ENCODE measurements at regions not wholly inside any gene's neighbourhood (a gene's known extent, or its start where the extent isn't known, plus 50 kb on each side); places are given as distances from the start of the nearest gene placed in this dataset.

DNA sequence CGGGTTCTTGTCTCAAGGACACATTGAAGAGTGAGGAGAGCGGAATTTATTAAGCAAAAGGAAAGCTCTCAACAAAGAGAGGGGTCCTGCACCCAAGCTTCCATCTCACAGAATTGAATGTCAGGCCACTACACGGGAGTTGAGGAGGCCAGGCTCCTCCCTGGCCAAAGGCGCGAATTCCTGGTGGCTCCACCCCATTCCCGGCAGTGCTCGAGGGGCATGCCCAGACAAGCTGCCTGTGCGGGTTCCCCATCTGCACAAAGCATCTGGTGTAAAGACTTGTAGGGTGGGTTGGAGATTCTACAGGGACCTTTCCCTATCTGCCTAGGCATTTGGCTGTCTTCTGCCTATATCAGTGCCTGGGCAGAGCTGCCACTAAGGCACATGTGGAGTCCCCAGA is 648.5 kb upstream of the PKN2 start:
- DNase-seq = no peak

DNA sequence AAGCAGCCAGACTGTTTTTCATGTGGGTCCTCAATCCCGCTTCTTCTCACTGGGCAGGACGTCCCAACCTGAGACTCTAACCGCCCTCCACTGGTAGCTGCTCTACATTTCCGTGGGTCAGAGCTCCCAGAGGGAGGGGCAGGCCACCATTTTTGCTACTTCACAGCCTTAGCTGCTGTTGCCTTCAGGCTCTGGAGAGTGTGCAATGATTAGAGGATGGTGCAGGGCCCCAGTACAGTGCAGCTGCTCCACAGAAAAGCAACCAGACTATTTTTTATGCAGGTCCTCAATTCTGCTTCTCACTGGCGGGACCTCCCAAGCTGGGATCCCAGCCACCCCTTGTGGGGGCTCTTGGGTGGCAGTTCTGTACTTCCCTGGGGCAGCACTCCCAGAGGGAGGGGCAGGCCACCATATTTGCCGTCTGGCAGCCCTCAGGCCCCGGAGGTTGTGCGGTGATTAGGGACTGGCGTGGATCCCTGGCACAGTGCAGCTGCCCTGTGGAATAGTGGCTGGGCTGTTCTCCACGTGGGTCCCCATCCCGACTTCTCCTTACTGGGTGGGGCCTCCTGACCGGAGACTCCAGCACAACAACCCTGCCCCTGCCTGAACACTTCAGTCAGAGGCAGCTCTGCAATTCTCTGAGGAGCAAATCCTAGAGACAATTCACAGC is 647.6 kb upstream of the PKN2 start:
- DNase-seq = no peak

DNA sequence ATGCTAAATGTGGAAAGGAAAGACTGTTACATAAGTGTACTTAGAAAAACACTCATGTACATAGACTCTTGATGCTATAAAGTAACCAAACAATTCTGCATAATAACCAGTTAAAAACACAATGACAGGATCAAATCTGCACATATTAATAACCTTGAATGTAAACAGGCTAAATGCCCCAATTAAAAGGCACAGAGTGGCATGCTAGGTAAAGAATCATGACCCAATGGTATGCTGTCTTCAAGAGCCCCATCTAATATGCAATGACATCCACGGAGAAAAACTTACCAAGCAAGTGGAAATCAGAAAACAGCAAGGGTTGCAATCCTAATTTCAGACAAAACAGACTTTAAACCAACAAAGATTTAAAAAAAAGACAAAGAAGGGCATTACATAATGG is 644.8 kb upstream of the PKN2 start:
- DNase-seq = no peak

DNA sequence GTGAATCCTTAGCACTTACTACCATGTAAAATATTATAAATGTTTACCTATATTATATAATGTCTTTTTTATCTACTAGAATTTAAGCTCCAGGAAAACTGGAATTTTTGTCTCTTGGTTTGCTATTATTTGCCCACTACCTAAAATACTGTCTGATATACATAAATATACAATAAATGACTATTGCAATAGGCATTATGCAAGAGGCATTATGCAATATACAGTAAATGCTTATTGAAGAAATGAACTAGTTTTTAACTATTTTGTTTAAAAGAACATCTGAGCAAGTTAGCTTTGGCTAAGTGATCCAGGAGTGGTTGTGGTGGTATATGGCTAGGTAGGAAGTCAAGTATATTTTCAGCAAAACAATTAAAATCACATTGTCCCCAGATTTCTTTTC is 640.2 kb upstream of the PKN2 start:
- no peak for DNase-seq

DNA sequence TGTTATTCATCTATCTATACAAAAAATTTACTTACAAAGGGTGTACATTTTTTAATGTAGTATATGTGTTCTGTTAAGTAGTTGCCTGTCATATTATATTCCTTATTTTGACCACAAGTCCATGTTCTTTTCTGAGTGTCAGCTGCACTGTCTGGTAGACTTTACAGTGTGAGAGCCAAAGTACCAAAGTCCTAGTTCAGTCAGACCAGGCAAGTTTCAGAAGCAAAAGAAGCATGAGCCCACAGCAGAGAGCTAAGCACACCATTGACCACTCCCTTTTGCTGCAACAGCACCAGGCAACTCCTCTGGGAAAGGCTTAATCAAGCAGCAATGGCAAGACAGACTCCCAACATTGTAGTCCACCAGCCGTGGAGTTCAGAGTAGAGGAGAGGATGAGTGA is 631.9 kb upstream of the PKN2 start:
- no peak for DNase-seq

DNA sequence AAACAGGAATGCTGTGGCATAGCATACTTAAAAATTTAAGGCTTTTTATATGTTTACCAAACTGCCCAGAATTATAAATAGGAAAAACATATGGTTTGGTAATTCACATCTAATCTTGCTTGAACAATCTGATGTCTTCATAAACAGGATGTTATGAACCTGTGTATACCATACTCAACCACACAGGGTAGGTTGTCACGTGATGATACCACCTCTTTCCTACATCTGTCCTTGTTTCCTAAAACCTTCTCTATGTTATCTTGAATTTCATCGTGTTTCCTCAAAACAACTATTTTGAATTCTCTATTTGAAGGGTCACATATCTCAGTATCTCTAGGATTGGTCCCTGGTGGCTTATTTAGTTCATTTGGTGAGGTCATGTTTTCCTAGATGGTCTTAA is 631.0 kb upstream of the PKN2 start:
- no peak for DNase-seq

DNA sequence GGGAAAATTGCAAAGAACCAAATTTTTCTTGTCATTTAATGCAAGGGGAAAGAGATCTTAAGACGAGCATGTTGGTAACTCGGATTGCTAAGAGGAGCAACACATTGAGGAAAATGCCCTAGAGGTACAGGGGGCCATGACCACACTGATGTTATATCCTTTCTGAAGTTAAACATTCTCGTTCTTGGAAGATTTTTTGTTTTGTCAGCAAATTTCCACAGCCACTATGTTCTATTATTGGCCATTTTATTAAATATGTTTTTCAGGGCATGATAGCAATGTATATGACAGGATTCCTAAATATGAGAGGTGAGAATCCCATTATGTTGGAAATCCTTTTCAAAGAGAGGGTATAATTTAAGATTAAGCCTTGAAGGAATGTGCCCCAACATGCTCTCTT is 627.2 kb upstream of the PKN2 start:
- DNase-seq = no peak

DNA sequence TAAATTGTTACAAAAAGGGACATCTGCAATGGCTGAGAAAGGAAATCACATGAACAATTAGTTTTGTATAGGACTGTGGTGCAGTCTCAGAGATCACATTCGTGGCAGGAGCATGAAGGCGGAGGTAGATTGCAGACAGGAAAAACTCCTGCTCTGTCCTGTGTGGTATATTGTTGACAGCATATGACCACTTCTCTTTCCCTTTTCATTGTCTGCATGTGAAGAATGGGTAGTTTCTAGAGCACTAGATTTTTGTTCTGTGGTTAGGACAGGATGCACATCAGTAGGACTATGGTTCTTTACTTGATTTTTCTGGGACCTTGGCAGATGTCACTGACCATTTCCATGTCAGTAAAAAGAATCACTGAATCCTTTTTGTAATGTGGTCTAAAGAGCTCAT is 625.9 kb upstream of the PKN2 start:
- DNase-seq = no peak

DNA sequence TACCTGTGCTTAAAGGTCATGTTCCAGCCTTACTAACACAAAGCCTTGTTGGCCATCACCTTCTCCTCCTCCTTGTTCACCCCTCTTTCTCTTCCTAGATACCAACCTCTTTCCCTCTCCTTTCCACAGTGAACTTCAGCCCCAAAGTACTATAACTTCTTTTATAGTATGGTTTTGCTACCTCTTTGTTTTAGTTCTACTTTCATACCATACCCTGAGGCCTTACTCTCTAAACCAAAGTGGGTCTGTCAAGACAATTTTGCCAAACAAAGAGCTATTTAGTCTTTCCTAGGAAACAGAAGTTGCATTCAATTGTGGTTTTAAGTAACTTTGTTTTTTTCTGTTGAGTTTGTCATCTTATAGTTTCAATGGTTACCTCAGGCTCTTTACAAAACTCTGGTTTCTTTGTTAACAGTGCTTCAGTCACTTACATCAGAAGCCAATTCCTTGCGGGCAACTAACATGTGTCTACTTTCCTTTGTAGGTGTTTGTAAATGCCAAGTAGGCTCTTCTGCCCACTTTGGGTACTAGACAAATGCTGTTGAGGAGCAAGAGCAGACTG is 623.9 kb upstream of the PKN2 start:
- DNase-seq = no peak

DNA sequence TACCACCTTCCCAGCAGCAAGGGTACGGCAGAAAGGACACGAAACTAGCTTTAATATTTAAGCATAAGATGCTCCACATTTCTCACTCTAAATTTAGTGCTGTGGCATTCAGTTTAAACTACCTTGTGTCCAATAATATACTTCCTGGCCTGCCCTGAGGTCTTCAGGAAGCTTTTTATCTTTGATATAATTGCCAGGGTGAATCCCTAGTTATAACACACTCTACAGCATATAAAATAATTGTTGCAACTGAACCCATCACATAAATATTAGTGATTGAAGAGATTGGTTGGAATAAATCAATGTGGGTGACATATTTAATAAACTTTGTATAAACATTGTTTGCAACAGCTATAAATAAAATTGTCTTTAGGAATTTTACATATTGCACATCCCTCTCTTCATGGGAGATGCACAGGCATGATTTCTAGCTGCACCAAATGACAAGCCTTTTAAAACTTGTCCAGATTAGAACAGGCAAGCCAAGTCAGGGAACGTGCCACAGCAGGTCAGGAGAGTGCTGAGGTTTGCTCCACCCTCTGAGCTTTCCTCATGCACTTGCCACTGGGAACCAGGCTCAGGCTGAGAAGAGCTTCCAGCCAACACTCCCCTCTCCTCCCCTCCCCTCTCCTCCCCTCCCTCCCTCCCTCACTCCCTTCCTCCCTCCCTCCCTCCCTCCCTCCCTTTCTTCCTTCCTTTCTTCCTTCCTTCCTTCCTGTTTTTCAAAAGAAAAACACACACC is 623.2 kb upstream of the PKN2 start:
- DNase-seq = no peak

DNA sequence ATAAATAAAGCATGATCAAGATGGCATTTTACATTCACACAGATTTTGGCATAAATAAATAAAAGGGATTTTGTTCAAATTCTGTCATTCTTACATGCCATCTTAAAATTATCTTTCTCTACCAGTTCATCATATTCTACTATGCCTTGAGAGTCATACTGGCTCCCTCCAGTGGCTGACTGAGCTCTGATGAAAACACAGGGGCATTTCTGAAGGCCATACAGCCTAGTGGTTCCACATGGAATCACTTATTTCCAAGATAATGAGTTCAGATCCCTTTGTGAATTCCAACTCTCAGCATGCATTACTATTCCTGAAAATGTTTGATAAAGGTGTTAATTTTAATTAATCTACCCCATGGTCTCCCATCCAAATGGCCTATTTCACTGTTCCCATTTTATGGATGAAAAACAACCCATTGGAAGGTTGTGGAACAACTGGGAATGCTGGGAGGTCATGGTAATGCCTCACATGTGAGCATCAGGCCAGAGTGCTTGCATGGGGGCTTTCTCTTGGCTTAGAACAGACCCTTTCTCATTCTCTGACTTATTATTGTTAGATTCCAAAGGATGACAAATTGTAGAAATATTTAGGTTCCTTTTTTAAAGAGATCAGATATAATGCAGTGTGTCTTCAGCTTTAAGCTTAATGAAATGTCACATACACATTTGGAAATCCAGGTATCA is 622.4 kb upstream of the PKN2 start:
- no peak for DNase-seq

DNA sequence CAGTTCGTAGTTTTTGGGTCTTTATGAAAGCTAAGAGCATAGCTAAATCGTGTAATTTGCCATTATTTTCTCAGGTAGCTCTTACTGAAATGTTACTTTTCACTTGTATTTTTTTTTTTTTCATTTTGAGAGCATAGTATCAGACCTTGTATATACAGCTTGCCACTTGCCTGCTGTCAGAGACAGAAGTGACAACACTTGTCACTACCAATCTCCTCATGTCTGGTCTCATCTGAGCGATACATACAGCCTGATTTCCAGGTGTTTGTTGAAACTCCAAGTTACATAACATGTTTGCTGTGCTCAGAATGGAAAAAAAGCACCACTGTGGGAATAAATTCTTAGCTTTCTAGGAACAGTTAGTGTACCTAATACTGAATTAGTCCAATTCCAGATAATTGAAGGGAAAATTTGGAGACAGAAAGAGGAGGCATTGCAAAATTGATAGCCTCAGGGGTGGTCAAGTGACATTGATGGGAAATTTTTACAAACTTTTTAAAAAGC is 621.4 kb upstream of the PKN2 start:
- DNase-seq = no peak

DNA sequence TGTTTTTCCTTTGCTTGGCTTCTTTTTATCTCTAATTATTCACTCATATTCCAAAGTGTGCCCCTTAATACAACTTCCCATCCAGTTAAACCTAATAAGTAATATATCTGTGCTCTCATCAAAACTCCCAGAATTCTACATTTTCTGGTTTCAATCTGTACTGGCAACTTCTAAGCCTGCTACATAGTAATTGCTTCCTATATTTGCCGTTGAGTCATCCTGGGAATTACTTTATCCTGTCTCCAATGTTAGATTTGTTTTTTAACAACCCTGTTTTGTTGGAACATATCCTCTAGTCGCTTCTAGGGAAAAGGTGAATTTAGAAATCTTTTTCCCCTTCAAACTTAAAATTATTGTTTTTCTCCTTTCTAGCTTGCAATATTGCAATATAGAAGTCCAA is 620.5 kb upstream of the PKN2 start:
- DNase-seq = no peak

DNA sequence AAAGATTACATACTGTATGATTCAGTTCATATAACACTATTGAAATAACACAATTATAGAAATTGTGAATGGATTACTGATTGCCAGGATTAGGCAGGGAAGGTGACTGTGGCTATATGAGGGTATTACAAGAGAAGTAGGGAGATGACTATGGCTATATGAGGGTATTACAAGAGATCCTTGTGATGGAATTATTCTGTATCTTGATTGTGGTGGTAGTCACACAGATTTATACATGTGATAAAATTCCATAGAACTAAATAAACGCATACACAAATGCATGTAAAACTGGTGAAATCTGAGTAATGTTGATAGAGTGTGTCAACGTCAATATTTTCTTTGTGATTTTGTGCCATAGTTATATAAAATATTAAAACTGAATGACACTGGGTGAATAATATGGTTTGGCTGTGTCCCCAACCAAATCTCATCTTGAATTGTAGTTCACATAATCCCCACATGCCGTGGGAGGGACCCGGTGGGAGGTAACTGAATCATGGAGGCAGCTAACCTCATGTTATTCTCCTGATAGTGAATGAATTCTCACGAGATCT is 615.6 kb upstream of the PKN2 start:
- no peak for DNase-seq

DNA sequence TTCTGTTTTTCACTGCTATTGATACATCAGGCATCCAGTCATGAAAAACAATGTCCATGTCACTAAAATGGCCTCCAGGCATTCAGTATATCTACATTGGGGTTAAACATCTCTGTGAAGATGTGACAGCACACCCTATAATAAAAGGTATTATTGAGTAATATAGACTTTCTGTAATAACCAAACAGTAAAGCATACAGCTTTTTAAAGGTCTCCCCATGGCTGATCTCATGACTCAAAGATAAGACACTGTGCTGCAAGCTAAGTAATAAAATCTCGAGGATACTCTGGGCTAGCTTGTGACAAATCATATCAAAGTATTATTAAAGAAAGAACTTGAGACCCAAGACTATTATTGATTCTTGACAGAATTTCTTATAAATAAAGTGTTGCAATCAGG is 613.1 kb upstream of the PKN2 start:
- DNase-seq = no peak

DNA sequence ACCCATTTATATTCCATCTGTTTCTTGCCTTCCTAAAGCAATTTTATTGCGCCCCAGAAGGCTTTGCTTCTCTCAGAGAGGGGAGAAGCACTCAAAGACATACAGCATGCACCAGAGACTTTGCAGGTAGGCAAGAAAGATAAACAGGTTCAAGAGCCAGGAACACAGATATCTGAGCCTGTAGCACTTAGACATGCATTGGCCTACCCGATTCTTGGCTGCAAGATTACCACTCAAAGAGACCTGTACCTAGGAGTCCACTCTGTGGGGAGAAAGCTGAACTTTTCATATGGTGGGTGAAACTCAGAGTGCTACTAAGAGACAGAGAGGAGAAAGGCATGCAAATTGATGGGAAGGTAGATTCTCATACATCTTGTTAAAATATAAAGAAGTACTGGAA is 609.4 kb upstream of the PKN2 start:
- DNase-seq = no peak

DNA sequence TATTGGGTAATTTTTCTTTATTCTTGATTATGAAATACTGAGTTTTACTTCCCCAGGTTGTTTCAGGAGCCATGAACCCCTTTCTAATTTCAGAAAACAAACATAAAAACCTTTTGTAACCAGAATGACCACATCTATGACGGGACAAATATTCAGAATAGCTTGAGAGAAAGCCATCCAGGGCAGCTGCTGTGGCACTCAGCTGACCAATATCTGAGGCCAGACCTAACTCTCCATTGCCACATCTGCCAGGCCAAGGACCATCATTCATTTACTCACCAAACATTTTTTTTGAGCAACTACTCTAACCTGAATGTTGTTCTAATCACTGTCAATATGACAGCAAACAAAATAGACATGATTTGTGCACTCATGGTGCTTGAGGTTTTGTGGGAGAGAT is 608.3 kb upstream of the PKN2 start:
- no peak for DNase-seq

DNA sequence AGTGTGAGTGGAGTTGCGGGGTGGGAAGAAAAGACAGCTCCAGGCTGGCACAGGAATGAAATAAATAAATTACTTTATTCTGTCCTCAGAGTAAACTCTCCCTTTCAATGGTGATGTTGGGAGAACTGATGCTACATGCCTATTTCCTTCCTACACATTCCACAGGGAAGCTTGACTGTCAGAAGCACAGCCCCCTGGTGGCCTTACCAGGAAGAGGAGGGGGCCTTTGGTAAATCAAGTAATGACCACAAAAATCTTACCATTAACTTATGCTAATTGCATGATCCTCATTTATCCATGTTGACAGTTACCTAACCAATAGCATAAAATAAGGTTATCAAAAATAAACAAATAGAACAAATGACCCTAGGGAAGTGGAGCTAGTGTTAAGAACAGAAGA is 605.0 kb upstream of the PKN2 start:
- no peak for DNase-seq

DNA sequence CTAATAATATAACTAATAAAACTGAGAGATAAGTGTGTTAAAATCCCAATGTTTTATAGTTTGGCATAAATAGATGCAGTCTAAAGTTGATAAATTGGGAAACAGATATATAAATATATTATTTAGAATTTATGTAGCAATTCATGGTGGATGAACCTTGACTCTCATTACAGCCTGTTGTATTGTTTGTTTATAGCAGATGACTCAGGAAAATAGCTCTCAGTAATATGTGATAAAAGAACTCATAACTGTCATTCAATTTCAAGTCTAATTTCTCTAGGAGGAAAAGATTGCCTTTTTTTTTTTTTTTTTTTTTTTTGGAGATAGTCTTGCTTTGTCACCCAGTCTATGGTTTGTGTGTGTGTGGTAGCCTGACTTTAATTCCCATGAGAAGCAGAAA is 603.2 kb upstream of the PKN2 start:
- no peak for DNase-seq

DNA sequence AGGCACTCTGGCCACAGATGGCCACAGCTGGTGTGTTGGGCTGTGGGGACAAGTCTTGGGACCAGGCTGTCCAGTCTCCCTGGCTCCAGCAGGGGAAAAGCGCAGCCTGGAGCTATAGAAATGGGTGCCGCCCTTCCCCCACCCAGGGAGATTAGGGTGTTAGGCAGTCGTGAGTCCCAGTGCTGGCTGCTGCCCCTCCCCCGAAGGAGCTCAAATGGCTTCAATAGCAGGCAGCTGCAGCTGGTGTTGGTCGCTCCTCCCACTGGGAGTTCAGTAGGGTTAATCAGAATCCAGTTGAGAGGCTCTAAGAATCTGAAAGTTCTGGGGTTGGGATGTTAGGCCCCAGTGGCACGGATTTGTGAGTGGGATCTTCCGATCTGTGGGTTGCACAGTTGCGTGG is 595.6 kb upstream of the PKN2 start:
- no peak for DNase-seq

DNA sequence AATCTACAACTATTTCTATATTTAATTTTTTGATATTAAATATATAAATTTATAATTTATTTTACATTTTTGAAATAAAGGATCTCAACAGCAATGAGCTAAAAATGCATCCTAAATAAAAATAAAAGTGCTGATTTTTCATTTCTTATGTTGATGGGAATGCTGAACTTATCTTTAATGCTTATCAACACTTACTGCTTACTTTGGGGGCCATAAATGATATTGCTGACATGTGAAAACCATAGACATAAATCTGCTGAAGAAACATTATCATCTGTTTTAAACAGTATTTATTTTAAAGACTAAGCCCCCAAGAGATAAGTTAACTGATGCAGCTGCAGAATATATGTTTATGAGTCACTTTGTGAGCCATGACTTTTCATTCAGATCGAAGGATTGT is 594.1 kb upstream of the PKN2 start:
- DNase-seq = no peak

DNA sequence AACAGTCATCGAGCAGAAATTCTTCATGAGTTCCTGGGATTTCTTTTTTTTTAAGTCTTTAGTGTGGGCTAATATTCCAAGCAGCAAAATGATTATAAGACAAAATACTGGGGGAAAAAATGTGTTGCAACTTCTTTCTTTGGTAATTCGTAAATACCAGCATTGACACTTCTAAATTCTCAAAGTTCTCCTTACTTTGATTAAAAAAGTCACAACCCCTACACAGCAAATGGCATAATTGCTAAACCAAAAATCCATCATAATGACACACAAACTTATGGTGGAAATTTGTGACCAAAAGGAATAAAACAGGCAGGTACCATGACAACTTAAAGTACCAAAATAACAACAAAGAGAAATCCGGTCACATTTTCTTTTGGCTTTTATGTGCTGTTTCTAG is 585.2 kb upstream of the PKN2 start:
- DNase-seq = no peak

DNA sequence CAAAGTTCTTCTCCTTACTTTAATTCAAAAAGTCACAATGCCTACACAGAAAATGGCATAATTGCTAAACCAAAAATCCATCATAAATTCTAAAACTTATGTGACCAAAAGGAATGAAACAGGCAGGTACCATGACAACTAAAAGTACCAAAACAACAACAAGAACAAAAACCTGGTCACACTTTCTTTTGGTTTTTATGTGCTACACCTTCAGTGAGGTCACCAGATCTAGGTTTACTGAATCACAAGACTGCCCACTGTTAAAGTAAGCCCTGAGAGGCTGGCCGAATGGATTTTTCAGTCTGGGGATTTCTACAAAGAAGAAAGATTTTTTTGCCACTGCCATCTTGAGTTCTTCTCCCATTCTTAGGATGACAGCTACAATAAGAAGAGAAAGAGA is 583.0 kb upstream of the PKN2 start:
- no peak for DNase-seq

DNA sequence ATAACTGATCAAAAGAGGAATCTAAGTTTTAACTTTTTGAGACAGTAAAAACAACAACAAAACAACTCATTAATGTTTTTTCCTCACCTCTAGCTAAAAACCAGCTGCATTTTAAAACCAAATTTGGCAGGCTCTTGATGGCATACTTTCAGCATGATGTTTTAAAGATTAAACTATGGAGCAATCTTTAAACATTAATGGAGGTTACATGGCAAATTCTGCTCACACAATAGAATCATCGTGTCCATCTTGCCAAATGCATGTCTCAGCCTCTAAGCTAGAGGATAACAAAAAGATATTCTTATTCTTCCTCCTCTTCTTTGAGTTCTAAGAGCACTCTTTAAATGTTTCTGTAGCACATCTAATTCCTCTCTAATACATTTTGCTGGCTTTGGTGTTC is 579.8 kb upstream of the PKN2 start:
- no peak for DNase-seq
